ENCODE measurements at regions not wholly inside any gene's neighbourhood (a gene's known extent, or its start where the extent isn't known, plus 50 kb on each side); places are given as distances from the start of the nearest gene placed in this dataset.
"Not testable (repeated sequence)": the region's sequence is repeated elsewhere in the genome, so short reads cannot be mapped to it uniquely, and the experiment has no call there.

GRCh38 chr7:13803134-13803533 is 186.3 kb downstream of the ETV1 start:
- Histone ChIP-seq H3K79me2 (ENCODE audit: control insufficient read depth, low read length) (no peaks in the 10 kb centered on the region), H3K9me3 (ENCODE audit: control insufficient read depth, insufficient read depth, low read length) (peaks cover 8% of the 10 kb centered on the region; the same call in 1 of the 2 replicates), H3K27me3 (ENCODE audit: control insufficient read depth, low read length) (no peaks in the 10 kb centered on the region), H3K9me2 (replicated peaks; ENCODE audit: control insufficient read depth, low read length) (no peaks in the 10 kb centered on the region), H3K27ac (ENCODE audit: low read depth, low read length) (no peak overlapping the region), H3K36me3 (ENCODE audit: control insufficient read depth, low read length) (no peaks in the 10 kb centered on the region), H4K20me1 (ENCODE audit: control insufficient read depth, insufficient read depth, low read depth, low read length) (no peaks in the 10 kb centered on the region), H3K4me2 (ENCODE audit: low read length) (no peak overlapping the region), H3K4me3 (ENCODE audit: low read length) (no peak overlapping the region), H3F3A (ENCODE audit: control insufficient read depth, insufficient read depth) (no peaks in the 10 kb centered on the region), H3K4me1 (ENCODE audit: control insufficient read depth, low read length) (no peaks in the 10 kb centered on the region)
- no peak for TF ChIP-seq EZH2phosphoT487 (IDR thresholded peaks at IDR 0.05; ENCODE audit: borderline replicate concordance, low read length)
- no peak for TF ChIP-seq CTCF (IDR thresholded peaks at IDR 0.05; ENCODE audit: low read depth, low read length, poor library complexity, severe bottlenecking)

- H3K9me2 ChIP-seq (replicated peaks; ENCODE audit: control insufficient read depth, low read length); H3K36me3 ChIP-seq (ENCODE audit: control insufficient read depth, low read length); H3K4me3 ChIP-seq (ENCODE audit: low read length); H3K27me3 ChIP-seq (ENCODE audit: control insufficient read depth, low read length); H3F3A ChIP-seq (ENCODE audit: control insufficient read depth, insufficient read depth); H3K4me1 ChIP-seq (ENCODE audit: control insufficient read depth, low read length); H3K9me3 ChIP-seq (ENCODE audit: control insufficient read depth, insufficient read depth, low read length); H3K4me2 ChIP-seq (ENCODE audit: low read length); H3K79me2 ChIP-seq (ENCODE audit: control insufficient read depth, low read length); H3K27ac ChIP-seq (ENCODE audit: low read depth, low read length); H4K20me1 ChIP-seq (ENCODE audit: control insufficient read depth, insufficient read depth, low read depth, low read length): not testable (repeated sequence)
Observed at GRCh38 chr7:13806089-13806867, 183.2 kb downstream of the ETV1 start.

GRCh38 chr7:13817230-13817629 is 172.2 kb downstream of the ETV1 start:
- not testable (repeated sequence) for H3F3A ChIP-seq (ENCODE audit: control insufficient read depth, insufficient read depth); H3K4me3 ChIP-seq (ENCODE audit: low read length); H3K4me2 ChIP-seq (ENCODE audit: low read length); H3K9me3 ChIP-seq (ENCODE audit: control insufficient read depth, insufficient read depth, low read length); H3K4me1 ChIP-seq (ENCODE audit: control insufficient read depth, low read length); H3K27me3 ChIP-seq (ENCODE audit: control insufficient read depth, low read length); H3K27ac ChIP-seq (ENCODE audit: low read depth, low read length); H3K36me3 ChIP-seq (ENCODE audit: control insufficient read depth, low read length); H4K20me1 ChIP-seq (ENCODE audit: control insufficient read depth, insufficient read depth, low read depth, low read length); H3K9me2 ChIP-seq (replicated peaks; ENCODE audit: control insufficient read depth, low read length); H3K79me2 ChIP-seq (ENCODE audit: control insufficient read depth, low read length)

- no peaks in the 10 kb centered on the region for H3K9me2 ChIP-seq (replicated peaks; ENCODE audit: control insufficient read depth, low read length)
- H3K4me2 ChIP-seq (ENCODE audit: low read length) = no peak overlapping the region
- no peaks in the 10 kb centered on the region for H3K79me2 ChIP-seq (ENCODE audit: control insufficient read depth, low read length)
Observed at GRCh38 chr7:13821152-13821787, 168.2 kb downstream of the ETV1 start.

More at GRCh38 chr7:13821152-13821787, 168.2 kb downstream of the ETV1 start:
- H4K20me1 ChIP-seq (ENCODE audit: control insufficient read depth, insufficient read depth, low read depth, low read length) = no peaks in the 10 kb centered on the region
- no peaks in the 10 kb centered on the region for H3F3A ChIP-seq (ENCODE audit: control insufficient read depth, insufficient read depth)
- no peaks in the 10 kb centered on the region for H3K36me3 ChIP-seq (ENCODE audit: control insufficient read depth, low read length)
- no peak overlapping the region for H3K4me3 ChIP-seq (ENCODE audit: low read length)
- no peak overlapping the region for H3K27ac ChIP-seq (ENCODE audit: low read depth, low read length)
- TF ChIP-seq EZH2phosphoT487 (IDR thresholded peaks at IDR 0.05; ENCODE audit: borderline replicate concordance, low read length) (no peak), CTCF (IDR thresholded peaks at IDR 0.05; ENCODE audit: low read depth, low read length, poor library complexity, severe bottlenecking) (no peak)
- H3K4me1 ChIP-seq (ENCODE audit: control insufficient read depth, low read length) = no peaks in the 10 kb centered on the region
- no peaks in the 10 kb centered on the region for H3K27me3 ChIP-seq (ENCODE audit: control insufficient read depth, low read length)
- peaks cover 3% of the 10 kb centered on the region; the same call in 1 of the 2 replicates for H3K9me3 ChIP-seq (ENCODE audit: control insufficient read depth, insufficient read depth, low read length)

Measured in DOHH2 (cell line).